LNCaP clone FGC (cell line): ENCODE measurements at regions not wholly inside any gene's neighbourhood (a gene's known extent, or its start where the extent isn't known, plus 50 kb on each side); places are given as distances from the start of the nearest gene placed in this dataset.
A peak's percentile ranks its signal among the peaks of the same experiment; 100 is the strongest.

Experiments used
- DNase-seq: peaks from one replicate; pipeline ENCODE4 v3.0.0-alpha.2; 2011; ENCODE audit warnings: low read depth
- H3K4me3 ChIP-seq: 2 replicates; pipeline ENCODE4 v1.5.1; 2011; ENCODE audit warnings: mild to moderate bottlenecking, low read depth, low read length, control low read depth
- CTCF ChIP-seq: IDR thresholded peaks from 2 replicates; pipeline ENCODE4 v1.5.1; 2012; ENCODE audit warnings: mild to moderate bottlenecking; ENCODE audit not compliant: control insufficient read depth, insufficient read depth; ENCODE audit errors: extremely low read depth

- no peak overlapping the region for H3K4me3 ChIP-seq
- no peak for TF ChIP-seq CTCF
- DNase-seq: no peak
These were observed 551.8 kb downstream of the RAB28 start for GRCh38 chr4:12932203-12932788.

GRCh38 chr4:12929784-12930183 lies 554.4 kb downstream of the RAB28 start:
- H3K4me3 ChIP-seq: no peak overlapping the region
- TF ChIP-seq CTCF: no peak
- DNase-seq: no peak

GRCh38 chr4:12928751-12929150 lies 555.4 kb downstream of the RAB28 start:
- DNase-seq: no peak
- no peak for TF ChIP-seq CTCF
- no peak overlapping the region for H3K4me3 ChIP-seq

- DNase-seq: peak; percentile 47
- H3K4me3 ChIP-seq: no peak overlapping the region
- TF ChIP-seq CTCF: no peak
These were observed 557.7 kb downstream of the RAB28 start for GRCh38 chr4:12926189-12927066.

GRCh38 chr4:12924728-12925320 lies 559.3 kb downstream of the RAB28 start:
- no peak overlapping the region for H3K4me3 ChIP-seq
- TF ChIP-seq CTCF: no peak
- DNase-seq: no peak

- DNase-seq: no peak
- H3K4me3 ChIP-seq: no peak overlapping the region
- no peak for TF ChIP-seq CTCF
These were observed 559.9 kb downstream of the RAB28 start for GRCh38 chr4:12924253-12924652.
